ENCODE measurements at regions not wholly inside any gene's neighbourhood (a gene's known extent, or its start where the extent isn't known, plus 50 kb on each side); places are given as distances from the start of the nearest gene placed in this dataset.

GRCh38 chr1:55632058-55632457 is 416.9 kb upstream of the USP24 start:
- Histone ChIP-seq H3K4me3 (no peak overlapping the region), H3K27ac (ENCODE audit: low read depth in 1 of 2, low read length in 1 of 2) (no peak overlapping the region), H3K9me3 (ENCODE audit: control insufficient read depth in 4 of 4, insufficient read depth in 3 of 4, low read length in 3 of 4) (no peaks in the 10 kb centered on the region), H3K9ac (ENCODE audit: insufficient read depth in 1 of 2, low read length in 2 of 2) (no peak overlapping the region), H3K4me1 (ENCODE audit: control insufficient read depth in 5 of 5, insufficient read depth in 5 of 5, low read length in 5 of 5) (peaks cover 0 to 12% (median 6%) of the 10 kb centered on the region in 5 donors), H3K27me3 (ENCODE audit: control insufficient read depth in 3 of 3, insufficient read depth in 3 of 3, low read length in 2 of 3) (no peaks in the 10 kb centered on the region), H3K36me3 (ENCODE audit: control insufficient read depth in 4 of 4, insufficient read depth in 4 of 4, low read length in 4 of 4) (no peaks in the 10 kb centered on the region)
- ATAC-seq (ENCODE audit: insufficient read depth, low FRiP score) (peak; percentile 38), DNase-seq (no peak)
- 23 to 27% methylated on average over 3 of the region's 3 CpGs for WGBS, 2 donors
- no peak for TF ChIP-seq CTCF (IDR thresholded peaks at IDR 0.05; ENCODE audit: control extremely low read depth, extremely low read depth)

DNA sequence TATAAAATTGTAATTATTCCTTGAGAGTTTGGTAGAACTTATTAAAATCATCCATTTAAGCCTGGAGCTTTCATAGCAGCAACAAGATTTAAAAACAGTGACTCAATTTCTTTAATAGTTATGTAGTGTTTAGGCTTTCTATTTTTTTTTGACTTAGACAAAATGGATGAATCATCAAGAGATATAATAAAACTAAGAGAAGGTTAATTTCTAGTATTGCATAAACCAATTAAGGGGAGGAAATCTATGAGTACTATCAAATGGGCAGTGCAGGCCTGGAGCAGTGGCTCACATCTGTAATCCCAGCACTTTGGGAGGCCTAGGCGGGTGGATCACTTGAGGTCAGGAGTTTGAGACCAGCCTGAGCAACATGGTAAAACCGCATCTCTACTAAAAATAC is 416.3 kb upstream of the USP24 start:
- Histone ChIP-seq H3K4me1 (ENCODE audit: control insufficient read depth in 5 of 5, insufficient read depth in 5 of 5, low read length in 5 of 5) (peaks cover 0 to 12% (median 6%) of the 10 kb centered on the region in 5 donors), H3K27ac (ENCODE audit: low read depth in 1 of 2, low read length in 1 of 2) (no peak overlapping the region), H3K4me3 (no peak overlapping the region), H3K27me3 (ENCODE audit: control insufficient read depth in 3 of 3, insufficient read depth in 3 of 3, low read length in 2 of 3) (no peaks in the 10 kb centered on the region), H3K36me3 (ENCODE audit: control insufficient read depth in 4 of 4, insufficient read depth in 4 of 4, low read length in 4 of 4) (no peaks in the 10 kb centered on the region), H3K9me3 (ENCODE audit: control insufficient read depth in 4 of 4, insufficient read depth in 3 of 4, low read length in 3 of 4) (no peaks in the 10 kb centered on the region), H3K9ac (ENCODE audit: insufficient read depth in 1 of 2, low read length in 2 of 2) (no peak overlapping the region)
- DNase-seq (no peak), ATAC-seq (ENCODE audit: insufficient read depth, low FRiP score) (no peak)
- no peak for TF ChIP-seq CTCF (IDR thresholded peaks at IDR 0.05; ENCODE audit: control extremely low read depth, extremely low read depth)
- 95 to 96% methylated on average over 2 of the region's 2 CpGs for WGBS, 2 donors

GRCh38 chr1:55626326-55626725 is 411.2 kb upstream of the USP24 start:
- WGBS, 2 donors, result 35 to 71% methylated on average over 1 of the region's 1 CpG
- peaks cover 0 to 15% (median 0%) of the 10 kb centered on the region in 5 donors for H3K4me1 ChIP-seq (ENCODE audit: control insufficient read depth in 5 of 5, insufficient read depth in 5 of 5, low read length in 5 of 5)
- peaks cover 0 to 11% (median 5%) of the 10 kb centered on the region in 4 donors for H3K9me3 ChIP-seq (ENCODE audit: control insufficient read depth in 4 of 4, insufficient read depth in 3 of 4, low read length in 3 of 4)
- H3K27me3 ChIP-seq (ENCODE audit: control insufficient read depth in 3 of 3, insufficient read depth in 3 of 3, low read length in 2 of 3), result no peaks in the 10 kb centered on the region
- H3K27ac ChIP-seq (ENCODE audit: low read depth in 1 of 2, low read length in 1 of 2), result no peak overlapping the region
- ATAC-seq (ENCODE audit: insufficient read depth, low FRiP score) (no peak), DNase-seq (no peak)
- no peak overlapping the region for H3K9ac ChIP-seq (ENCODE audit: insufficient read depth in 1 of 2, low read length in 2 of 2)
- H3K4me3 ChIP-seq, result no peak overlapping the region
- no peak for TF ChIP-seq CTCF (IDR thresholded peaks at IDR 0.05; ENCODE audit: control extremely low read depth, extremely low read depth)
- H3K36me3 ChIP-seq (ENCODE audit: control insufficient read depth in 4 of 4, insufficient read depth in 4 of 4, low read length in 4 of 4), result no peaks in the 10 kb centered on the region

GRCh38 chr1:55624766-55625165 is 409.6 kb upstream of the USP24 start:
- 73 to 89% methylated on average over 3 of the region's 3 CpGs for WGBS, 2 donors
- ATAC-seq (ENCODE audit: insufficient read depth, low FRiP score), result no peak
- H3K4me3 ChIP-seq, result no peak overlapping the region

More at GRCh38 chr1:55624766-55625165, 409.6 kb upstream of the USP24 start:
- no peaks in the 10 kb centered on the region for H3K27me3 ChIP-seq (ENCODE audit: control insufficient read depth in 3 of 3, insufficient read depth in 3 of 3, low read length in 2 of 3)
- H3K4me1 ChIP-seq (ENCODE audit: control insufficient read depth in 5 of 5, insufficient read depth in 5 of 5, low read length in 5 of 5), result peaks cover 0 to 15% (median 0%) of the 10 kb centered on the region in 5 donors
- TF ChIP-seq CTCF (IDR thresholded peaks at IDR 0.05; ENCODE audit: control extremely low read depth, extremely low read depth), result no peak
- DNase-seq, result no peak
- no peak overlapping the region for H3K9ac ChIP-seq (ENCODE audit: insufficient read depth in 1 of 2, low read length in 2 of 2)
- H3K36me3 ChIP-seq (ENCODE audit: control insufficient read depth in 4 of 4, insufficient read depth in 4 of 4, low read length in 4 of 4), result no peaks in the 10 kb centered on the region
- H3K27ac ChIP-seq (ENCODE audit: low read depth in 1 of 2, low read length in 1 of 2), result no peak overlapping the region
- peaks cover 0 to 12% (median 7%) of the 10 kb centered on the region in 4 donors for H3K9me3 ChIP-seq (ENCODE audit: control insufficient read depth in 4 of 4, insufficient read depth in 3 of 4, low read length in 3 of 4)
